ENCODE measurements at regions not wholly inside any gene's neighbourhood (a gene's known extent, or its start where the extent isn't known, plus 50 kb on each side); places are given as distances from the start of the nearest gene placed in this dataset.

- H3K27ac ChIP-seq, result no peak overlapping the region
- WGBS, 4 donors, result 78 to 88% (median 81%) methylated on average over 6 of the region's 6 CpGs
- DNase-seq, result no peak
- H3K9me3 ChIP-seq (replicated peaks in 1 of 3), result no peaks in the 10 kb centered on the region
- H3K27me3 ChIP-seq, result no peaks in the 10 kb centered on the region
- intact Hi-C loops (cut with DNase I), result no loop called here
- no peaks in the 10 kb centered on the region for H3K4me1 ChIP-seq (replicated peaks in 1 of 2)
- H3K4me3 ChIP-seq, result no peak overlapping the region
- no peak for TF ChIP-seq CTCF (IDR thresholded peaks at IDR 0.05)
- no peak for TF ChIP-seq POLR2A (IDR thresholded peaks at IDR 0.05)
- H3K36me3 ChIP-seq (replicated peaks in 1 of 2), result no peaks in the 10 kb centered on the region
These were observed 710.7 kb upstream of the SLIT2 start for GRCh38 chr4:19540859-19541540.

- 74 to 80% (median 77%) methylated on average over 3 of the region's 3 CpGs for WGBS, 4 donors
- no peaks in the 10 kb centered on the region for H3K27me3 ChIP-seq
- intact Hi-C loops (cut with DNase I), result no loop called here
These were observed 712.5 kb upstream of the SLIT2 start for GRCh38 chr4:19539201-19539600.

GRCh38 chr4:19534159-19534558 lies 717.5 kb upstream of the SLIT2 start:
- 93 to 100% (median 93%) methylated on average over 3 of the region's 3 CpGs for WGBS, 4 donors
- no peaks in the 10 kb centered on the region for H3K36me3 ChIP-seq (replicated peaks in 1 of 2)
- H3K9me3 ChIP-seq (replicated peaks in 1 of 3), result no peaks in the 10 kb centered on the region
- intact Hi-C loops (cut with DNase I), result no loop called here
- no peak overlapping the region for H3K27ac ChIP-seq
- no peak for DNase-seq
- H3K27me3 ChIP-seq, result no peaks in the 10 kb centered on the region
- no peak for TF ChIP-seq POLR2A (IDR thresholded peaks at IDR 0.05)
- no peak overlapping the region for H3K4me3 ChIP-seq
- H3K4me1 ChIP-seq (replicated peaks in 1 of 2), result no peaks in the 10 kb centered on the region

More at GRCh38 chr4:19539201-19539600, 712.5 kb upstream of the SLIT2 start:
- Histone ChIP-seq H3K4me3 (no peak overlapping the region), H3K36me3 (replicated peaks in 1 of 2) (no peaks in the 10 kb centered on the region), H3K9me3 (replicated peaks in 1 of 3) (no peaks in the 10 kb centered on the region), H3K4me1 (replicated peaks in 1 of 2) (no peaks in the 10 kb centered on the region), H3K27ac (no peak overlapping the region)
- TF ChIP-seq CTCF (IDR thresholded peaks at IDR 0.05) (no peak), POLR2A (IDR thresholded peaks at IDR 0.05) (no peak)
- no peak for DNase-seq

GRCh38 chr4:19531906-19532848 lies 719.5 kb upstream of the SLIT2 start:
- TF ChIP-seq POLR2A (IDR thresholded peaks at IDR 0.05), result no peak
- TF ChIP-seq CTCF (IDR thresholded peaks at IDR 0.05), result no peak
- no peaks in the 10 kb centered on the region for H3K4me1 ChIP-seq (replicated peaks in 1 of 2)
- intact Hi-C loops (cut with DNase I), result no loop called here
- no peaks in the 10 kb centered on the region for H3K9me3 ChIP-seq (replicated peaks in 1 of 3)
- H3K36me3 ChIP-seq (replicated peaks in 1 of 2), result no peaks in the 10 kb centered on the region
- H3K27ac ChIP-seq, result no peak overlapping the region
- WGBS, 4 donors, result 74 to 90% (median 87%) methylated on average over 5 of the region's 5 CpGs
- H3K27me3 ChIP-seq, result no peaks in the 10 kb centered on the region
- H3K4me3 ChIP-seq, result no peak overlapping the region
- no peak for DNase-seq

Measured in adrenal gland (tissue), 9 donors.